ENCODE measurements at regions not wholly inside any gene's neighbourhood (a gene's known extent, or its start where the extent isn't known, plus 50 kb on each side); places are given as distances from the start of the nearest gene placed in this dataset.

GRCh38 chr1:5594056-5594956 lies 397.9 kb downstream of the NPHP4 start:
- no peak for DNase-seq

DNA sequence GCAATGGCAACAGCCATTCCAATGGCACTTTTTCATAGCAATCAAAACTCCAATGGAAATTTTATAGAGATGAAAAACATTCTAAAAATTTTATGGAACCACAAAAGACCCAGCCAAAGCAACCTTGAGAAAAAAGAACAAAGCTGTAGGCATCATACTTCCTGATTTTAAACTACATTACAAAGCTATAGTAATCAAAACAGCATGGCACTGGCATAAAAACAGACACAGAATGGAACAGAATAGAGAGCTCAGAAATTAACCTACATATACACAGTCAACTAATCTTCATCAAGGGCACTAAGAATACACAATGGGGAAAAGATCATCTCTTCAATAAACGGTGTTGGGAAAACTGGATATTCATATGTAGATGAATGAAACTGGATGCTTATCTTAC lies 401.5 kb downstream of the NPHP4 start:
- DNase-seq: no peak

DNA sequence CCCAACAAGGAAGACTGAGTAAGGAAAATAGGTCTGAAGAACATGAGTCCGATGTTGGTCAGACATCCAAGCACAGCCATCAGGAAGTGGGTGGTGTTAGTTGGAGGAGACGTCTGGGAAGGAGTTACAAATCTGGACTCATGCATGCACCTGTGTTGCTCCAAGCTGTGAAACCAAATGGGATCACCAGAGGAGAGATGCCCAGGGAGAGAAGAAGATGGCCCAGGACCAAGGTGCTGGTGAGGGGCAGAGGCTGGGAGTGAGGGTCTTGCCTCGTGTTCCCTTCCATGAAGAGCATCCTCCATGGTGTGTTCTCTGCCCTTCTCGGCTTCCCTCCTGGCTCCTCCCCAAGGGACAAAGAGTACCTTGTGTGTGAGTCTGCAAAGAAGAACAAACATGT lies 405.6 kb downstream of the NPHP4 start:
- no peak for DNase-seq

GRCh38 chr1:5585256-5585655 lies 407.0 kb downstream of the NPHP4 start:
- DNase-seq: no peak

GRCh38 chr1:5580926-5581325 lies 411.3 kb downstream of the NPHP4 start:
- DNase-seq: no peak

DNA sequence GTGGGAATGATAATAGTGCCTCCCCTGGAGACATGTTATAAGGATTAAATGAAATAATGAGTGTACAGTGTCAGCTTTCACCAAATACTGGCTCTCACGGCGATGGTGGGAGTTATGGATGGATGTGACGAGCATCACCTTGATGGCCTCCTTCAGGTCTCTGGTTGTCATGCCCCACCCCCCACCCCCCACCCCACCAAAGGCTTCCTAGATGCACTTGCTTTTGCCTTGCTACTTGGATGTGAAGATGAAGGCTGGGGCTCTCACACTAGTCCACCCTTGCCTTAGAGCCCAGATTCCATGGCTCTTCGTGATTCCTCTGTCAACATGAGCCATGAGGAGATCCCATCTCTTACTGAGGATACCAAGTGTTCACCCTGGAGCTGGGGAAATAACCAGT lies 412.3 kb downstream of the NPHP4 start:
- no peak for DNase-seq

- DNase-seq: no peak
These were observed 413.5 kb downstream of the NPHP4 start for GRCh38 chr1:5578690-5579089.

DNA sequence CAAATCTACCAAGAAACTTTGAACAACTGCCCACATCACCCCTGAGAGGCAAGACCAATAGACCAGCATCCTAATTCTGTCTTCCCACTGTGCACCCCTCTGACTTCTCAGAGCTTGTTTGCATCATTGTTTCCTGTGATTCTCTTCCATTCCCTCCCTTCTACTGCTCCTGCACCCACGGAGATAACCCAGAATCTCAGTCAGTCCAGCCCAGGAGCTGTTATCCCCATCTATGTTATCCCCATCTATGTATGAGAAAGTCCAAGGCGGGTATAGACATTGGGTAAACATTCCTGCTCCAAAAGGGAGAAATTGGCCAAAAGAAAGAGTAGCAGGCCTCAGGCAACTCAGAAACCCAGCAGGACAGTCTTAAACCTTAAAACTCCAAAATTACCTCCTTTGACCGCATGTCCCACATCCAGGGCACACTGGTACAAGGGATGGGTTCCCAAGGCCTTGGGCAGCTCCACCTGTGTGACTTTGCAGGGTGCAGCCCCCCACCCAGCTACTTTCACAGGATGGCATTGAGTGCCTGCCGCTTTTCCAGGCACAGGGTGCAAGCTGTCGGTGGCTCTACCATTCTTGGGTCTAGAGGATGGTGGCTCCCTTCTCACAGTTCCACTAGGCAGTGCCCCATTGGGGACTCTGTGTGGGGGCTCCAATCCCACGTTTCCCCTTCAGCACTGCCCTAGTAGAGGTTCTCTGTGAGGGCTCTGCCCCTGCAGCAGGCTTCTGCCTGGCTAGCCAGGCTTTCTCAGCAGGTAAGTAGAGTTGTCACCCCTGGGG lies 414.8 kb downstream of the NPHP4 start:
- no peak for DNase-seq

DNA sequence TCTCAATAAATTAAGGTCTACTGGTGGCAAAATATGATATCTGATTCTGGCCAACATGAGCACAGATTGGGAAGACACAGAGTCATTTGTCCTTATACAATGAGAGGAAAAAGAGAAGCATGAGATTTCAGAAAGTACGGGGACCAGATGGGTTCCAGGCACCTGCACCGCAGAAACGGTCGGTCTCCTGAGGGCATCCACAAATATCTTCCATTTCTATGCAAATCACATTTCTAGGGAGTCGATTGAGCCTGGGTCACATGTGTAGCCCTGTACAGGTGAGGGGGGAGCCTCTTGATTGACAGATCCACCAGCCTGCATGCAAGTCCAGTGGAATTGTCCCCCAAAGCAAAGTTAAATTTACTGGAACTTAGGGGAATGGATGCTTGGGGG lies 415.6 kb downstream of the NPHP4 start:
- DNase-seq: no peak

DNA sequence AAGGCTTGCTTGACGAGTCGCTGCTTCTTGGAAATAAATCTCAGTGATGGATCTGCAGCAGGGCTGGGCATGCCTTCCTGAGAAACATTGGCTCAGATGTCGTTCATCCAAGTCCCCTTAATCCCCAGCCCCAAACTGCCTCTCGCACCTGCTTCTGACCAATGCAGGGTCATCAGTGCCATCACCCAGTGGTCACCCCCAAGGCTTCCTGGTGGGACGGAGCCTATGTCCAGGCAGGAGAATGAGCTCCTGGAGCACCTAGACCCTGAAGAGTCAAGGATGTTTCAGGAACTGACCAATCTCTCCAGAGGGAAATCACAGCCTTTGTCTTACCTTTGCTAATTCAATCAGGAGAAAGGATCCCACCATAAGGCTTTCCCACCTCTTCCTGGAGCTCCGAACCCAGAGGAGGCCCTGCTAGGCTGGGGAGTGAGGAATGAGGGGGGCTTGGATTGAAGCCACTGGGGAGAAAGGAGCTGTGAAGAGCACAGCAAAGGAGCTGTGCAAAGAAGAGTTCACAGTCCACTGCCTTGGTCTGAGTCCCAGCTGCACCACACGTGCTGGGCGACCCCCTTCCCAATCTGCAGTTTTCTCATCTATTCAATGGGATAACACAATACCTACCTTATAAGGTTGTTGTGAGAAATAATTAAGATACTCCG lies 416.1 kb downstream of the NPHP4 start:
- DNase-seq: no peak

DNA sequence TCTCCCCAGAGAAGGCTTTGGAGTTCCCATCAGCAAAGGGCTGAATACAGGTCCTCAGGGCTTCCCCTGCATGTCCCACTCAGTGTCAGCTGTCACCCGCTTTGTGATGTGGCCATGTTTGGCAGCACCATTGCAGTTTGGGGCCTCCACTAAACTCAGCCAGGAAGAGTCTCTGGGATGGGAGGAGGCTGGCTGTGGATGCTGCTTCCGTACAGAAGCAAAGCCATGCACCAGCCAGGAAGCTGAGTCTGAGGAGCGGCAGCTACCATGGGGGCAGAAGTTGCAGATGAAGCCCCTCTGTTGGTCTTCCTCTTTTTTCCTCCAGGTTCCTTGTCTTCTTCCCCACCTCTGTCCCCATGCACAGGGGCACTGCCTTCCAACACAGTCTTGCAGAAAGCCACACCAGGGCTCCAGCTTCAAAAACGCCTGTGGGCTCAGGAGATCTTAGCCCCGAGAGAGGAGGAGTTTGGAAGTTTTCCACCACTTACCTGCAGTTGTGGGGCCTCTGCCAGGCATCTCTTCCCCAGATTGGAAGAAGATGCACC lies 416.8 kb downstream of the NPHP4 start:
- no peak for DNase-seq

GRCh38 chr1:5574641-5575040 lies 417.6 kb downstream of the NPHP4 start:
- DNase-seq: no peak

DNA sequence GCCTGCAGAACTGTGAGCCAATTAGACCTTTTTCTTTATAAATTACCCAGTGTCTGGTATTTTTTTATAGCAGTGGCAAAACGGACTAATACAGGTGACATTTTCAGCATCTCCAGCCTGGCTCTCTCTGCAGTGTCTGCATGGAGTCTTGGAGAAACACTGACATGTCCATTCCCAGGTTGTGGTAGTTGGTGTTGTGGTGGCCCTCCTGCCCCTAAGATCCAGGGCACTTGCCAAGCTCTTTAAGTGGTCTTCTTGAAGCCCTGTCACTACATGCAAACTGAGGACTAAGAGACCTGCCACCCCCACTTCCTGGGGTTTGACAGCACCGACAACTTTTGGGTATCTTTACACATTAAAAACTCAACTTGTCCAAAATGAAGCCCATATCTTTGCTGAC lies 419.4 kb downstream of the NPHP4 start:
- DNase-seq: no peak

DNA sequence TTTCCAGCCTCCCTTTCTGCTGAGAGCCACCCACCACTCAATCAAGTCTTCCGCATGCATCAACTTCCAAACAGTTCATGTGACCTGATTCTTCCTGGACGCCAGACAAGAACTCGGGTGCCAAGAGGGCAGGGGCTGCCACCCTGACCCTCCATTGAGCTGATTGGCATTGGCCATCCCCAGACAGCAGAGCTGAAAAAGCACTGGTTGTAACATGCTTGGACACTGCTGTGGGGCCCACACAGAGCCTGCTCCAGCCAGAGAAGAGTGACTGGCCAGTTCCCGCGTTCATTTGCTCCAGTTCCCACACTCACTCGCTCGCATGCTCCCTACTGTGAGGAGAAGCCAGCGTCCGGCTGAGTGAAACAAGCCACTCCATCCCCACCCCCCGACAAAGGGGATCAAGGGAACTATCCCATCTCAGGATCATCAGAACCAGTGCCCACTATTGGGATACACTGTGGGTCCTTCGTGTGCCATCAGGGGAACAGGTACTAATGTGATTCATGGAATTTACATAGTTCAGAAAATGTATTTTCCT lies 420.3 kb downstream of the NPHP4 start:
- DNase-seq: no peak

DNA sequence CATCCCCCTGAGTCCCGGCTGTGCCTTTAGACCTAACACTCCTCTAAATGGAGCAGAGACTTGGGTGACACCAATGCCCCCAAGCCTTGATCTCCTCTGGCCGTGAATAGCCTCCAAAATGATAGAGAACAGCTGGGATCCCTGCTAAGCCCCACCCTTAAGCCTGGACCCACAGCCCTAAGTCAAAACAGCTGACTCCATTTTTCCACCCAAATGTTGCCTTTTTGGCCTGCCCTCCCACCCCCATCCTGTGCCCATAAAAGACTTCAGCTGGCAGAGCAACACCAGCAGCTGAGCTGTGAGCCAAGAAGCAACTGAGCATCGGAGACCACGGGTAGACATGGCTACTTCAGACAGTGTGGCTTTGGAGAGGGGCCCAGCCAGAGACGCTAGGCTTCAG lies 420.8 kb downstream of the NPHP4 start:
- no peak for DNase-seq

DNA sequence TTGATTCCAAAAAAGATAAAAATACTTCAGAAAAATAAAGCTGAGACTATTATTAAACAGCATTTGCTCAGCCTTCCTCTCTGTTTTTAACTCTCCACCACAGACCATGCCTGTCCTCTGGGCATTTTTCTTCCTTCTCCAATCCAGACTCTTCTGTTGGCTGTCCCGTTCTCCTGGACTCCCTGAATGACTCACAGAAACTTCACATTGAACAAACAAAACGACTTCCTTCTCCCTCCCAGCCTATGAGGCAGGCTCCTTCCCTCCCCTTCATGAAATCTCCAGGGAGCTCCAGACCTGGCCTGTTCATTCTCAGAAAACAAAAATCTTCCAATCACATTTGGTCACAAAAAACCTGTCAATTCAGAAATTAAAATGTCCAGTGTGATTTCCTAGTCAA lies 421.3 kb downstream of the NPHP4 start:
- no peak for DNase-seq

GRCh38 chr1:5568321-5568720 lies 423.9 kb downstream of the NPHP4 start:
- DNase-seq: no peak

DNA sequence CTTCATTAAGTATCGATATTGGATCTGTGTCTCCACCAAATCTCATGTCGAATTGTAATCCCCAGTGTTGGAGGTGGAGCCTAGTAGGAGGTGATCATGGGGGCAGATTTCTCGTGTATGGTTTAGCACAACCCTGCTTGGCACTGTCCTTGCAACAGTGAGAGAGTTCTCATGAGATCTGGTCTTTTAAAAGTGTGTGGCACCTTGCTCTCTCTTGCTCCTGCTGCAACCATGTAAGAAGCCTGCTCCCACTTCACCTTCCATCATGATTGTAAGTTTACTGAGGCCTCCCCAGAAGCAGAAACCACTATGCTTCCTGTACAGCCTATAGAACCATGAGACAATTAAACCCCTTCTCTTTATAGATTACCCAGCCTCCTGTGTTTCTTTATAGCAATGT lies 424.4 kb downstream of the NPHP4 start:
- no peak for DNase-seq

DNA sequence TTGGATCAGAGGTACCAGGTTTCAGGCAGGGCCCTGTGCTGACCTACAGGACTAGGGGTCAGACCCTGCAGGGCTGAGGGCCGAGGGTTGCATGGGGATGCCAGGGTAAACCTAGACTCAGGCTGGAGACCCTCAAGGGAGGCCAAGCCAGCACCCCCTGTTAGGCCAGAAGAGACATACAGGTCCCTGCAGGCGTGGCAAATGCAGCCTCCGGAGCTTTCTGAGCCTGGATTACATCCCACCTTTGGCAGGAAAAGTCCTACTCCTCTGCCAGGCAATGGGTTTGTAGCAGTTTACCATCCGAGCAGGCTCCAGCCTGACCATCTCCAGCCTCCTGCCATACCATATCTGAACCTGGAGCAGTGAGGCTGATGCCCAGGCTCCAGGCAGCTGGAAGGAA lies 425.3 kb downstream of the NPHP4 start:
- DNase-seq: no peak

DNA sequence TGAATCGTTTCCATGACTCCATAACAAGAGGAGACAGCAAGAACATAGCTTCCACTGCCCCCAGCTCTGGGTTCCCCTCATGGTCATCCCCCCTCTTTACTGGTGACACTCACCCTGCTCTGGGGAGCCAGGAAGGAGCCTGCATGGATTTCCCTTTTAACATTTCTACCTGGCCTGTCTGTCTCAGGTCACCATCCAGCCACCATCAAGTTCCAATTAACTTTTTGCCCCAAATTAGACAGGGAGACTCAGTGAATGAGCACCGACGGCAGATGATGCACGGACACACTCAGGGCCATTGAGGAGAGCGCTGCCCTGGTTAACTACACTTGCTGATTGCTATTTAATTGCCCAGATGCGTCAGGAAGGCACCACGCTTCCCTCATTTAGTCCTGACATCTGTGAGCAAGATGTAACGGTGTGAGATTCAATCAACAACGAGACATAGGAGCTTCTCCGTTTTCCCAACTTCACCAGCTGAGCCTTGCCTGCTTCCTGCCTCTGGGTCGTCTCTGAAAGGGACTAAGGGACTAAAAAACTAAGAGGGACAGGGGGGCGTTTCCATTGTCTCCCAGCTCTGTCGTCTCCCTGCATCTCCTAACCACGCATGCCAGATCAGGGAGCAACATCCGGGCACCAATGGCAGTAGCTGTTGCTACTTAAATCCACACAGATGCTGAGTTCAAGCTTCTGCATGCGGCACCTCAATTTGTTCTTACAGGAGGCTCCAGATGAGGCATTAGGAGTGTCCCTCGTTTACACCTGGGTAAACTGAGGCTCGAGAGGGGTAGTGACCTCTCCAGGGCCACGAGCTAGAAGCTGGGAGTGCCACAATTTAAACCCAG lies 426.7 kb downstream of the NPHP4 start:
- DNase-seq: no peak

GRCh38 chr1:5564578-5565257 lies 427.5 kb downstream of the NPHP4 start:
- no peak for DNase-seq
